VCaP (cell line): ENCODE measurements at regions not wholly inside any gene's neighbourhood (a gene's known extent, or its start where the extent isn't known, plus 50 kb on each side); places are given as distances from the start of the nearest gene placed in this dataset.

Source experiments
- H3K27ac ChIP-seq: fragments of 450-650 bp; 2 replicates; pipeline ENCODE4 v1.5.1; 2017
- TF ChIP-seq, protein P1 (sequence below): fragments of 450-650 bp; conservative IDR thresholded peaks from 2 replicates; pipeline ENCODE4 v1.5.1; 2017; ENCODE audit warnings: mild to moderate bottlenecking, moderate library complexity

DNA sequence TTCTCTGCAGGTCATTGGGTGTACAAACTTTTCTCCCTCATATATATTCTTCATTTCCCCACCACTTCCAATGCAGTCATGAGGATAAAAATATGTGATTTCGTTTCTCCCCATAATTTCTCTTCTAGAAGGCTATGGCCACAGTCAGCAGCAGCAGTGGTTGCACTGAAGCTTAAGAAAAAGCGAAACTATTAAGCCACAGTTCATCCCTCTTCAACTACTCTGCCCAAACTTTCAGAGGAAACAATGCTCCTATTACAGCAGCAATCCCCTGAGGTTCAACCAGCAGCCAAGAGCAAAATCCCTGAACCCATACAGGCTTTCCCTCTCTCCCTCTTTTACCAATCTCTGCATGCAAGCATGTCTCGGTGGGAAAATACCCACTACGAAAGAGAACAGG is 298.6 kb downstream of the DHX15 start:
- TF ChIP-seq, protein P1, sequence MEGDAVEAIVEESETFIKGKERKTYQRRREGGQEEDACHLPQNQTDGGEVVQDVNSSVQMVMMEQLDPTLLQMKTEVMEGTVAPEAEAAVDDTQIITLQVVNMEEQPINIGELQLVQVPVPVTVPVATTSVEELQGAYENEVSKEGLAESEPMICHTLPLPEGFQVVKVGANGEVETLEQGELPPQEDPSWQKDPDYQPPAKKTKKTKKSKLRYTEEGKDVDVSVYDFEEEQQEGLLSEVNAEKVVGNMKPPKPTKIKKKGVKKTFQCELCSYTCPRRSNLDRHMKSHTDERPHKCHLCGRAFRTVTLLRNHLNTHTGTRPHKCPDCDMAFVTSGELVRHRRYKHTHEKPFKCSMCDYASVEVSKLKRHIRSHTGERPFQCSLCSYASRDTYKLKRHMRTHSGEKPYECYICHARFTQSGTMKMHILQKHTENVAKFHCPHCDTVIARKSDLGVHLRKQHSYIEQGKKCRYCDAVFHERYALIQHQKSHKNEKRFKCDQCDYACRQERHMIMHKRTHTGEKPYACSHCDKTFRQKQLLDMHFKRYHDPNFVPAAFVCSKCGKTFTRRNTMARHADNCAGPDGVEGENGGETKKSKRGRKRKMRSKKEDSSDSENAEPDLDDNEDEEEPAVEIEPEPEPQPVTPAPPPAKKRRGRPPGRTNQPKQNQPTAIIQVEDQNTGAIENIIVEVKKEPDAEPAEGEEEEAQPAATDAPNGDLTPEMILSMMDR, result no peak
- H3K27ac ChIP-seq, result no peak overlapping the region

DNA sequence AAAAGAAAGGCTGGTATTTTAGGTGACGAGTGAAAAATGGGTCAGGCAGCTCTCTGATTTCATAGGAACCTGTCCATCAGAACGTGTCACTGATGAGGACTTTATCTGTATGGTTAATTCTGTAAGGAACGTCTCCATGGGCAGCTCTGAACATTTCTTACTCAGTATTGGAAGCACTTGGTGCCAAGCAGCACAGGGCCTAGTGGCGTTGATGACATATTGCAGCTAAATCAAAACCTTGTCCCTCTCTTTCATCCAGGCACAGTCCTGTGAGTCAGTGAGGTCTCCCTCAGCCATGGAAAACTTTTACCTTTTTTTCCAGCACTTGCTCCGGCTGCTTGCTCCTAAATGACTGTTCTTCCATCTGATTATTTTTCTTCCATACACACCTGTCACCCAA is 301.9 kb downstream of the DHX15 start:
- H3K27ac ChIP-seq, result no peak overlapping the region
- TF ChIP-seq, protein P1, result no peak

DNA sequence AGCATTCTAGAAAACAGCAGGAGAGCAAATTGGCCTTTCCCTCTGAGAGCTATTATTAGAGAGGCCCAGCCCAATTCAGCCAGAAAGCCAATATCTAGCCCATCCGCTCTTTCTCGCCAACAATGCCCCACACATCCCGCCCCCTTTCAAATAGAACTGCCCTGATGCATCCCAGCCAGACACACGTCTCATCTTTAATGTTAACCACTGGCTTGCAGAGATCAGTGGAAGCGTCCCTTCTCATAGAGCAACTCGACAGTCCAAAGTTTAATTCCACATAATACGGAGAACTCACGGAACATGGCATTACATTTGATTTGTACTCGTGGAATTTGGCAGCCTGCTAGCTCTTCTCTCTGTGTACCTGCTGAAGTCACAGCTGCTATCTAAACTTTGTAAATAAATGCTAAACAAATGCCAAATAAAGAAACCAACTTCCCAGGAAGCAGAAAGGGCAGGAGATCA is 304.4 kb downstream of the DHX15 start:
- TF ChIP-seq, protein P1, result no peak
- H3K27ac ChIP-seq, result no peak overlapping the region

DNA sequence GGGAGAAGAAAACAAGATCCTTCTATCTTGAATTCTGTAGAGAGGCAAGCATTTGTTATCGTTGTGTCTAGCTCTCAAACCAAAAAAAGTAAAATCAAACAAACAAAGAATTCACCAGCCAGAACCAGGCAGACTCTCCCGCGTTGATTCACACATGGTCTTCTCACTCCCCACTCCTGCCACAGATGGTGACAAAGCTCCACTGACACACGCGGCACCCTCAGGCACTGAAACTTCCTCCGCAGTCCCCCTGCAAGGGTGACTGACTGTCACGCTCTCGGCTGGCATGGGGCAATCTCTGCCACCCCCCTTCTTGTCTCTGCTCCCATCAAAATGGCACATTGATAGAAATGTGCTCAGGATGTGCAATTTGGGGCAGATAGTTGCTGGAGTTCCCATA is 304.9 kb downstream of the DHX15 start:
- no peak overlapping the region for H3K27ac ChIP-seq
- TF ChIP-seq, protein P1, result no peak

DNA sequence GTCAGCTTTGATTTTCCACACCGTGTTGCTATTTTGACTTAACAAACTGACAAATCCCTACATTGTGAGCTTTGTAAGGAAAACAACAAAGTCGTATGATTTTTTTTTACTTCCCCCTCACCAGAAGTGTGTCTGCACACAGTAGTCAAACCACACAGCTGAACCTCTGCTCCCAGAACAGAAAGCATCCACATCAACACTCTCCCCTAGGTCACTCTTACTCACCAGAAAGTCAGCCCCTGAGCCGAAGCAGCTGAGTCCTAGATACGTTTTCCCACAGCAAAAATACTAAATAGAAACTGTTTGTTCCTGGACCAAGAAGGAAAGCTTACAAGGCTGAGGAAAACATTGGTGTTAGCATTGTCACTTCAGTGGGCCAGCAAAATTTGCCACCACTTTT is 305.7 kb downstream of the DHX15 start:
- H3K27ac ChIP-seq, result no peak overlapping the region

DNA sequence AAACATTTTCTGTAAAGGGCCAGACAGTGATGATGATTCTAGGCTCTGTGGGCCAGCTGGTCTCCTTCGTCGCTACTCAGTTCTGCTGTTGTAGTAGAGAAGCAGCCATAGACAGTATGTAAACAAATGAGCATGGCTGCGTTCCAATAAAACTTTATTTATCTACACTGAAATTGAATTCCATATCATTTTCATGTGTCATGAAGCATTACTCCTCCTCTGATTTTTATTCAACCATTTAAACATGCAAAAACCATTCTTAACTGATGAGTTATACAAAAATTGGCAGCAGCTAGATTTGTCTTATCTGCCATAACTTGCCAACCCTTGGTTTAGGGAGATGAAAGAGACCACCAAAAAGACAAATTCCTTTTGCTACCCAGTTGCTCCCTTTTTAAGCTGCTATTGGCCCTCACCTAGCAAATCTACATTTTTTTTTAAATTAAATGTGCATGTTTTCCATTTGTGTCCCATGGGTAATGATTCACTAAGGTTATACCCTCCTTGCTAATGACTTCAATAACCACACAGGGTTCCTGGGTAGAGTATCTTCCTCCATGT is 309.9 kb downstream of the DHX15 start:
- no peak overlapping the region for H3K27ac ChIP-seq
- TF ChIP-seq, protein P1, result no peak

More for the DNA sequence above, 305.7 kb downstream of the DHX15 start:
- TF ChIP-seq, protein P1, result no peak

DNA sequence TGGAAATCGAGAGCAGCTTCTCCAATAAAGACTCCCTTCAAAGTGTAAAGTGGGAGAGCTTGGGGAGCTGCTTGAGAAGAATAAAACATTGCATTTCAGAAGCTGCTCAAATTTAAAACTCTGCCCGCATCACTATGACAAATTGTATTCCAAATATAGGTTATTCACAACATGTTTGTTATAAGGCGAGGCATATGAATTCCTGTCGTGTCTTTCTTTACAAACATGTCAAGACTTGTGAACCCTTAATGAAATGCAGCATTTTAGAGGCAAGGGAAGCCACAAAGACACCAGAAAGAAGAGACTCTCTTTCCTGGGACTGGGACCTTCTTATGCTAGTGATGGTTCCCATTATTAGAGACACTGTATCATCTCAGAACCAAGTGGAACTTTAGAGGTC is 311.2 kb downstream of the DHX15 start:
- no peak overlapping the region for H3K27ac ChIP-seq
- TF ChIP-seq, protein P1, result no peak
